ENCODE measurements at regions not wholly inside any gene's neighbourhood (a gene's known extent, or its start where the extent isn't known, plus 50 kb on each side); places are given as distances from the start of the nearest gene placed in this dataset.

DNA sequence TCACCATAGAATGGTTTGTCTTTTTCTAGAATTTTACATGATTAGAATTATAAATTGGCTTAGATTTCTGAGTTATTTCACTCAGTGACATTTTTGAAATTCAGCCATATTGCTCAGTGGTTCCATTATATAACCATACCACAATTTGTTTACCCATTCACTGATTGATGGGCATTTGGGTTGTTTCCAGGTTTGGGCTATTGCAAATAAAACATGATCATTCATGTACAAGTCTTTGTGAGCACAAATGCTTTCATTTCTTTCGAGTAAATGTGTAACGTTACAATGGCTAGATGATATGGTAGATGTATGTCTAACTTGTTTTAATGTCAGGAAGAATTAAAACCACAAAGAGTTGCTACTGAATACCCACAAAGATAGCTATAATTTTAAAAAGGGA, 279.9 kb upstream of the TARS1 start:
- TF ChIP-seq YY1 (IDR thresholded peaks at IDR 0.05; ENCODE audit: low read depth) (no peak), EP300 (IDR thresholded peaks at IDR 0.05; ENCODE audit: borderline replicate concordance) (no peak), CREB1 (IDR thresholded peaks at IDR 0.05; ENCODE audit: low read depth) (no peak)
